ENCODE measurements at regions not wholly inside any gene's neighbourhood (a gene's known extent, or its start where the extent isn't known, plus 50 kb on each side); places are given as distances from the start of the nearest gene placed in this dataset.

GRCh38 chr4:164009435-164009834 is 514.9 kb downstream of the TMA16 start:
- TF ChIP-seq CTCF (IDR thresholded peaks at IDR 0.05) = no peak
- no peak for TF ChIP-seq POLR2A (IDR thresholded peaks at IDR 0.05)
